ENCODE measurements at regions not wholly inside any gene's neighbourhood (a gene's known extent, or its start where the extent isn't known, plus 50 kb on each side); places are given as distances from the start of the nearest gene placed in this dataset.
A peak's percentile ranks its signal among the peaks of the same experiment; 100 is the strongest.
"Not testable (repeated sequence)": the region's sequence is repeated elsewhere in the genome, so short reads cannot be mapped to it uniquely, and the experiment has no call there.

- no peak for TF ChIP-seq CTCF (IDR thresholded peaks at IDR 0.05; ENCODE audit: low read depth, low read length, missing control alignments)
- Histone ChIP-seq H3K27me3 (replicated peaks) (no peaks in the 10 kb centered on the region), H3K27ac (no peak overlapping the region), H3K4me3 (ENCODE audit: low read depth, low read length) (no peak overlapping the region), H3K36me3 (replicated peaks) (no peaks in the 10 kb centered on the region)
- no peak for DNase-seq
- in situ Hi-C loops (cut with HindIII; ENCODE audit: low pct_ligation_motif_present, low sequenced_read_pairs), result no loop called here
These were observed 176.4 kb downstream of the SAMD5 start for GRCh38 chr6:147684906-147685305.

GRCh38 chr6:147689398-147689797, 180.9 kb downstream of the SAMD5 start:
- no peak for TF ChIP-seq CTCF (IDR thresholded peaks at IDR 0.05; ENCODE audit: low read depth, low read length, missing control alignments)
- in situ Hi-C loops (cut with HindIII; ENCODE audit: low pct_ligation_motif_present, low sequenced_read_pairs), result no loop called here
- Histone ChIP-seq H3K4me3 (ENCODE audit: low read depth, low read length) (no peak overlapping the region), H3K36me3 (replicated peaks) (no peaks in the 10 kb centered on the region), H3K27ac (no peak overlapping the region), H3K27me3 (replicated peaks) (no peaks in the 10 kb centered on the region)
- no peak for DNase-seq

GRCh38 chr6:147691446-147691845, 183.0 kb downstream of the SAMD5 start:
- no peak for DNase-seq
- no peak for TF ChIP-seq CTCF (IDR thresholded peaks at IDR 0.05; ENCODE audit: low read depth, low read length, missing control alignments)

GRCh38 chr6:147693181-147693580, 184.7 kb downstream of the SAMD5 start:
- Histone ChIP-seq H3K36me3 (replicated peaks) (no peaks in the 10 kb centered on the region), H3K27ac (no peak overlapping the region), H3K4me3 (ENCODE audit: low read depth, low read length) (no peak overlapping the region), H3K27me3 (replicated peaks) (no peaks in the 10 kb centered on the region)
- TF ChIP-seq CTCF (IDR thresholded peaks at IDR 0.05; ENCODE audit: low read depth, low read length, missing control alignments), result no peak
- in situ Hi-C loops (cut with HindIII; ENCODE audit: low pct_ligation_motif_present, low sequenced_read_pairs), result no loop called here
- no peak for DNase-seq

More at GRCh38 chr6:147691446-147691845, 183.0 kb downstream of the SAMD5 start:
- Histone ChIP-seq H3K36me3 (replicated peaks) (no peaks in the 10 kb centered on the region), H3K27me3 (replicated peaks) (no peaks in the 10 kb centered on the region), H3K27ac (no peak overlapping the region), H3K4me3 (ENCODE audit: low read depth, low read length) (no peak overlapping the region)
- in situ Hi-C loops (cut with HindIII; ENCODE audit: low pct_ligation_motif_present, low sequenced_read_pairs), result no loop called here

- DNase-seq, result peak; percentile 6
- in situ Hi-C loops (cut with HindIII; ENCODE audit: low pct_ligation_motif_present, low sequenced_read_pairs); H3K36me3 ChIP-seq (replicated peaks); H3K27me3 ChIP-seq (replicated peaks); H3K4me3 ChIP-seq (ENCODE audit: low read depth, low read length); H3K27ac ChIP-seq: not testable (repeated sequence)
These were observed 186.1 kb downstream of the SAMD5 start for GRCh38 chr6:147694556-147694955.

- no peak for TF ChIP-seq CTCF (IDR thresholded peaks at IDR 0.05; ENCODE audit: low read depth, low read length, missing control alignments)
- in situ Hi-C loops (cut with HindIII; ENCODE audit: low pct_ligation_motif_present, low sequenced_read_pairs), result no loop called here
- Histone ChIP-seq H3K36me3 (replicated peaks) (no peaks in the 10 kb centered on the region), H3K27ac (no peak overlapping the region), H3K4me3 (ENCODE audit: low read depth, low read length) (no peak overlapping the region), H3K27me3 (replicated peaks) (no peaks in the 10 kb centered on the region)
- no peak for DNase-seq
These were observed 187.3 kb downstream of the SAMD5 start for GRCh38 chr6:147695819-147696218.

Data from brain microvascular endothelial cell (primary cell).